IMR-90 (cell line): ENCODE measurements at regions not wholly inside any gene's neighbourhood (a gene's known extent, or its start where the extent isn't known, plus 50 kb on each side); places are given as distances from the start of the nearest gene placed in this dataset.

Source experiments
- ATAC-seq: fragments of 200-7000 bp; cut with Tn5 transposase; 2 replicates; pipeline ENCODE4 v1.9.1; 2020; ENCODE audit warnings: low read depth, mild to moderate bottlenecking, moderate library complexity
- BruUV-seq: library from RNA; stranded (reverse); fragments of 400-500 nt; replicated peaks from 2 replicates; lab custom pipeline; 2021; lab: Mats Ljungman, UMichigan
- CTCF ChIA-PET: fragments of 300-600 bp; formaldehyde crosslinking; extraction: SDS; loops from one replicate; lab custom pipeline; 2021; ENCODE audit warnings: antibody characterized with exemption; lab: Yijun Ruan, JAX
- POLR2A ChIA-PET: fragments of 300-600 bp; sonication (Branson Sonifier 250); formaldehyde crosslinking; loops from one replicate; lab custom pipeline; 2022; ENCODE audit warnings: antibody characterized with exemption; ENCODE audit not compliant: unreplicated experiment; lab: Charles Lee
- DNase-seq: peaks from one replicate; pipeline ENCODE4 v3.0.0; 2013
- H2AFZ ChIP-seq: replicated peaks from 2 replicates; pipeline ENCODE3; 2013; ENCODE audit warnings: low read length, mild to moderate bottlenecking; ENCODE audit not compliant: poor library complexity
- H2AK5ac ChIP-seq: 2 replicates; pipeline ENCODE4 v1.6.1; 2013; ENCODE audit warnings: low read depth, low read length, inconsistent platforms
- H2AK9ac ChIP-seq: replicated peaks from 2 replicates; pipeline ENCODE3; 2013; ENCODE audit warnings: mild to moderate bottlenecking, low read depth, low read length, moderate library complexity; ENCODE audit not compliant: poor library complexity
- H2BK120ac ChIP-seq: 2 replicates; pipeline ENCODE4 v1.6.1; 2013; ENCODE audit warnings: low read depth, low read length, inconsistent platforms
- H2BK15ac ChIP-seq: 3 replicates; pipeline ENCODE4 v1.6.1; 2013; ENCODE audit warnings: low read depth, low read length, inconsistent platforms
- H2BK20ac ChIP-seq: 2 replicates; pipeline ENCODE4 v1.6.1; 2013; ENCODE audit warnings: low read depth, mild to moderate bottlenecking, inconsistent platforms, low read length, moderate library complexity
- H2BK5ac ChIP-seq: 2 replicates; pipeline ENCODE4 v1.6.1; 2013; ENCODE audit warnings: mild to moderate bottlenecking, low read depth, low read length, inconsistent platforms; ENCODE audit not compliant: poor library complexity, severe bottlenecking
- H3K14ac ChIP-seq: replicated peaks from 2 replicates; pipeline ENCODE4 v1.6.1; 2013; ENCODE audit warnings: low read depth, low read length, inconsistent platforms
- H3K18ac ChIP-seq: 2 replicates; pipeline ENCODE4 v1.6.1; 2013; ENCODE audit warnings: low read depth, low read length, control low read depth
- H3K23ac ChIP-seq: 2 replicates; pipeline ENCODE4 v1.6.1; 2013; ENCODE audit warnings: low read depth, low read length, inconsistent platforms
- H3K27ac ChIP-seq: 2 replicates; pipeline ENCODE4 v1.5.1; 2013; ENCODE audit warnings: mild to moderate bottlenecking, control low read depth, low read length; ENCODE audit not compliant: insufficient read depth
- H3K27me3 ChIP-seq: 2 replicates; pipeline ENCODE4 v1.6.1; 2013; ENCODE audit warnings: low read length; ENCODE audit not compliant: control insufficient read depth, insufficient read depth
- H3K36me3 ChIP-seq: 2 replicates; pipeline ENCODE4 v1.6.1; 2013; ENCODE audit warnings: low read length, mixed read lengths; ENCODE audit not compliant: control insufficient read depth, insufficient read depth
- H3K4ac ChIP-seq: 2 replicates; pipeline ENCODE4 v1.6.1; 2013; ENCODE audit warnings: low read depth, low read length, inconsistent platforms
- H3K4me1 ChIP-seq: 2 replicates; pipeline ENCODE4 v1.6.1; 2013; ENCODE audit warnings: low read length, mixed read lengths; ENCODE audit not compliant: control insufficient read depth, insufficient read depth
- H3K4me2 ChIP-seq: 2 replicates; pipeline ENCODE4 v1.6.1; 2013; ENCODE audit warnings: low read depth, mild to moderate bottlenecking, control low read depth, low read length, moderate library complexity
- H3K4me3 ChIP-seq: 2 replicates; pipeline ENCODE4 v1.5.1; 2013; ENCODE audit warnings: low read depth, mild to moderate bottlenecking, control low read depth, low read length, moderate library complexity; ENCODE audit not compliant: insufficient read depth
- H3K56ac ChIP-seq: 2 replicates; pipeline ENCODE4 v1.6.1; 2013; ENCODE audit warnings: low read length, inconsistent platforms; ENCODE audit not compliant: insufficient read depth; ENCODE audit errors: extremely low read depth
- H3K79me1 ChIP-seq, 2 experiments: 2 replicates each; pipeline ENCODE4 v1.6.1; 2013; ENCODE audit warnings: low read length in 2 of 2, inconsistent platforms in 1 of 2, low read depth in 1 of 2
- H3K9ac ChIP-seq: 2 replicates; pipeline ENCODE4 v1.6.1; 2013; ENCODE audit warnings: low read depth, low read length, control low read depth
- H3K9me1 ChIP-seq: 2 replicates; pipeline ENCODE4 v1.6.1; 2013; ENCODE audit warnings: low read length, inconsistent platforms; ENCODE audit not compliant: insufficient read depth
- H3K9me3 ChIP-seq: 2 replicates; pipeline ENCODE4 v1.6.1; 2013; ENCODE audit warnings: low read length; ENCODE audit not compliant: control insufficient read depth, insufficient read depth
- H4K20me1 ChIP-seq: 2 replicates; pipeline ENCODE4 v1.6.1; 2013; ENCODE audit warnings: low read length, inconsistent platforms; ENCODE audit not compliant: insufficient read depth
- H4K5ac ChIP-seq: 2 replicates; pipeline ENCODE4 v1.6.1; 2013; ENCODE audit warnings: mild to moderate bottlenecking, low read depth, low read length, control low read depth
- H4K8ac ChIP-seq, 2 experiments: 2 replicates each; pipeline ENCODE4 v1.6.1; 2013; ENCODE audit warnings: low read depth in 2 of 2, low read length in 2 of 2, control low read depth in 1 of 2, inconsistent platforms in 1 of 2
- H4K91ac ChIP-seq: 2 replicates; pipeline ENCODE4 v1.6.1; 2013; ENCODE audit warnings: low read depth, low read length, inconsistent platforms; ENCODE audit not compliant: insufficient read depth
- BHLHE40 ChIP-seq: fragments of 150-350 bp; IDR thresholded peaks from 2 replicates; pipeline ENCODE4 v1.6.1; 2016; ENCODE audit warnings: mild to moderate bottlenecking, low read depth, low read length
- CEBPB ChIP-seq: IDR thresholded peaks from 2 replicates; pipeline ENCODE4 v1.6.1; 2012; ENCODE audit warnings: low read depth, low read length, improper control_type of control experiment
- CHD1 ChIP-seq: IDR thresholded peaks from 2 replicates; pipeline ENCODE4 v1.6.1; 2012; ENCODE audit warnings: low read depth, low read length, improper control_type of control experiment
- CTCF ChIP-seq: conservative IDR thresholded peaks from 2 replicates; pipeline ENCODE4 v1.5.1; 2012; ENCODE audit warnings: mild to moderate bottlenecking, low read depth, low read length, improper control_type of control experiment
- ELK1 ChIP-seq: fragments of 150-350 bp; IDR thresholded peaks from 2 replicates; pipeline ENCODE4 v1.6.1; 2016; ENCODE audit warnings: low read depth, mild to moderate bottlenecking, low read length, moderate library complexity, borderline replicate concordance
- FOS ChIP-seq: fragments of 150-350 bp; IDR thresholded peaks from 2 replicates; pipeline ENCODE4 v1.6.1; 2016; ENCODE audit warnings: low read depth, low read length
- MAFK ChIP-seq: IDR thresholded peaks from 2 replicates; pipeline ENCODE4 v1.6.1; 2012; ENCODE audit warnings: low read depth, low read length, improper control_type of control experiment
- MAZ ChIP-seq: IDR thresholded peaks from 2 replicates; pipeline ENCODE4 v1.6.1; 2012; ENCODE audit warnings: low read depth, mild to moderate bottlenecking, low read length, improper control_type of control experiment, moderate library complexity, borderline replicate concordance
- MXI1 ChIP-seq: IDR thresholded peaks from 2 replicates; pipeline ENCODE4 v1.6.1; 2012; ENCODE audit warnings: low read depth, mild to moderate bottlenecking, low read length, moderate library complexity, borderline replicate concordance
- NFE2L2 ChIP-seq: fragments of 150-350 bp; IDR thresholded peaks from 2 replicates; pipeline ENCODE4 v1.6.1; 2016; ENCODE audit warnings: low read depth, mild to moderate bottlenecking, low read length
- POLR2A ChIP-seq: IDR thresholded peaks from 2 replicates; pipeline ENCODE4 v1.6.1; 2012; ENCODE audit warnings: mild to moderate bottlenecking, low read depth, low read length
- RAD21 ChIP-seq: IDR thresholded peaks from 2 replicates; pipeline ENCODE4 v1.6.1; 2012; ENCODE audit warnings: low read length, improper control_type of control experiment
- RCOR1 ChIP-seq: IDR thresholded peaks from 2 replicates; pipeline ENCODE4 v1.6.1; 2012; ENCODE audit warnings: mild to moderate bottlenecking, low read length, improper control_type of control experiment; ENCODE audit not compliant: insufficient replicate concordance
- RFX5 ChIP-seq: IDR thresholded peaks from 2 replicates; pipeline ENCODE4 v1.8.0; 2012; ENCODE audit warnings: low read depth, mild to moderate bottlenecking, low read length, moderate library complexity
- SMC3 ChIP-seq: fragments of 150-350 bp; IDR thresholded peaks from 2 replicates; pipeline ENCODE4 v1.6.1; 2016; ENCODE audit warnings: low read depth, mild to moderate bottlenecking, antibody characterized with exemption, low read length, moderate library complexity
- WGBS, 2 experiments: methylation state at CpG; one replicate each; pipeline versions ENCODE4 v1.1.5 to v1.1.7; 2013; ENCODE audit warnings: missing lambda C conversion rate in 2 of 2; ENCODE audit not compliant: insufficient read length in 1 of 2; ENCODE audit errors: extremely low coverage in 2 of 2; 5-methylcytosine and 5-hydroxymethylcytosine counted together
- dilution Hi-C: fragments of 300-500 bp; cut with HindIII; formaldehyde crosslinking; loops from one replicate; pipeline ENCODE4 v1.14.3; 2018; ENCODE audit warnings: low sequenced_read_pairs; ENCODE audit not compliant: unreplicated experiment
- in situ Hi-C: fragments of 300-500 bp; cut with MboI; formaldehyde crosslinking; loops from 3 replicates; pipeline ENCODE4 v1.14.3; 2019; ENCODE audit warnings: low sequenced_read_pairs, inconsistent platforms, mixed read lengths
- intact Hi-C: fragments of 100-400 bp; cut with micrococcal nuclease; formaldehyde crosslinking; loops from 2 replicates; pipeline ENCODE4 v1.10.0; 2022
- TF ChIP-seq, protein P1 (sequence below): fragments of 150-350 bp; IDR thresholded peaks from 2 replicates; pipeline ENCODE4 v1.6.1; 2017; ENCODE audit warnings: mild to moderate bottlenecking, antibody characterized with exemption, low read length, low read depth

- no peak overlapping the region for H4K91ac ChIP-seq
- no peak overlapping the region for H3K4me2 ChIP-seq
- in situ Hi-C loops (no loop called here), intact Hi-C loops (no loop called here), dilution Hi-C loops (no loop called here)
- DNase-seq (no peak), ATAC-seq (no peak)
- no peak overlapping the region for H3K27ac ChIP-seq
- WGBS, 2 experiments = no CpG with 5 or more reads among the region's 3 CpGs
- no peak overlapping the region for H2BK5ac ChIP-seq
- ChIA-PET POLR2A (no interaction called here), CTCF (no interaction called here)
- no peak overlapping the region for H3K4ac ChIP-seq
- no peak overlapping the region for H3K18ac ChIP-seq
- H2AK5ac ChIP-seq = no peak overlapping the region
- no peaks in the 10 kb centered on the region for H4K20me1 ChIP-seq
- no peak overlapping the region for H2BK20ac ChIP-seq
- no peaks in the 10 kb centered on the region for H3K4me1 ChIP-seq
- no peak overlapping the region for H3K4me3 ChIP-seq
- H3K23ac ChIP-seq = no peak overlapping the region
- no peaks in the 10 kb centered on the region for H3K9me3 ChIP-seq
- H3K27me3 ChIP-seq = no peaks in the 10 kb centered on the region
- H3K9me1 ChIP-seq = no peaks in the 10 kb centered on the region
- H4K5ac ChIP-seq = no peak overlapping the region
- no TSS peak for BruUV-seq
- H3K9ac ChIP-seq = no peak overlapping the region
- no peaks in the 10 kb centered on the region for H3K36me3 ChIP-seq
- no peaks in the 10 kb centered on the region for H3K79me1 ChIP-seq
- no peak overlapping the region for H4K8ac ChIP-seq
- H3K14ac ChIP-seq = no peak overlapping the region
- TF ChIP-seq, protein P1, sequence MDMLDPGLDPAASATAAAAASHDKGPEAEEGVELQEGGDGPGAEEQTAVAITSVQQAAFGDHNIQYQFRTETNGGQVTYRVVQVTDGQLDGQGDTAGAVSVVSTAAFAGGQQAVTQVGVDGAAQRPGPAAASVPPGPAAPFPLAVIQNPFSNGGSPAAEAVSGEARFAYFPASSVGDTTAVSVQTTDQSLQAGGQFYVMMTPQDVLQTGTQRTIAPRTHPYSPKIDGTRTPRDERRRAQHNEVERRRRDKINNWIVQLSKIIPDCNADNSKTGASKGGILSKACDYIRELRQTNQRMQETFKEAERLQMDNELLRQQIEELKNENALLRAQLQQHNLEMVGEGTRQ = no peak
- TF ChIP-seq RAD21 (no peak), RCOR1 (no peak), CHD1 (no peak), NFE2L2 (no peak), POLR2A (no peak), CEBPB (no peak), MXI1 (no peak), MAZ (no peak), SMC3 (no peak), CTCF (no peak), FOS (no peak), RFX5 (no peak), BHLHE40 (no peak), ELK1 (no peak), MAFK (no peak)
- no peak overlapping the region for H2AFZ ChIP-seq
- no peak overlapping the region for H2BK120ac ChIP-seq
- H2AK9ac ChIP-seq = no peak overlapping the region
- no peak overlapping the region for H2BK15ac ChIP-seq
- no peak overlapping the region for H3K56ac ChIP-seq
Observed at GRCh38 chr4:32417113-32417704, 1697.0 kb downstream of the PCDH7 start.
